Lung (tissue), 11 donors: ENCODE measurements at regions not wholly inside any gene's neighbourhood (a gene's known extent, or its start where the extent isn't known, plus 50 kb on each side); places are given as distances from the start of the nearest gene placed in this dataset.

ENCODE experiments used
- ATAC-seq: fragments of 200-7000 bp; cut with Tn5 transposase; one replicate; pipeline ENCODE4 v1.9.1; 2020; ENCODE audit warnings: moderate number of reproducible peaks; ENCODE audit not compliant: insufficient read depth, low FRiP score
- DNase-seq, 3 donors: peaks; one replicate each; pipeline ENCODE4 v3.0.0-alpha.2; 2013 to 2017
- H3K27ac ChIP-seq, 2 donors: one replicate each; pipeline ENCODE4 v1.5.1; 2013; ENCODE audit warnings: mild to moderate bottlenecking in 2 of 2, moderate library complexity in 2 of 2, control low read depth in 1 of 2, inconsistent platforms in 1 of 2, low read depth in 1 of 2, low read length in 1 of 2
- H3K27me3 ChIP-seq, 3 donors: one replicate each; pipeline ENCODE4 v1.5.1; 2013; ENCODE audit warnings: low read length in 2 of 3; ENCODE audit not compliant: control insufficient read depth in 3 of 3, insufficient read depth in 3 of 3
- H3K36me3 ChIP-seq, 4 donors: one replicate each; pipeline ENCODE4 v1.5.1; 2013; ENCODE audit warnings: low read length in 4 of 4, mild to moderate bottlenecking in 1 of 4, moderate library complexity in 1 of 4; ENCODE audit not compliant: control insufficient read depth in 4 of 4, insufficient read depth in 4 of 4
- H3K4me1 ChIP-seq, 5 donors: one replicate each; pipeline ENCODE4 v1.5.1; 2013; ENCODE audit warnings: low read length in 5 of 5, mild to moderate bottlenecking in 2 of 5, moderate library complexity in 1 of 5; ENCODE audit not compliant: control insufficient read depth in 5 of 5, insufficient read depth in 5 of 5
- H3K4me3 ChIP-seq: one replicate; pipeline ENCODE4 v1.5.1; 2013; ENCODE audit warnings: mild to moderate bottlenecking, control low read depth, moderate library complexity
- H3K9ac ChIP-seq, 2 donors: one replicate each; pipeline ENCODE4 v1.5.1; 2013; ENCODE audit warnings: low read length in 2 of 2, control low read depth in 1 of 2; ENCODE audit not compliant: insufficient read depth in 1 of 2
- H3K9me3 ChIP-seq, 4 donors: one replicate each; pipeline ENCODE4 v1.5.1; 2013; ENCODE audit warnings: low read length in 3 of 4, mild to moderate bottlenecking in 1 of 4, moderate library complexity in 1 of 4; ENCODE audit not compliant: control insufficient read depth in 4 of 4, insufficient read depth in 3 of 4
- CTCF ChIP-seq: IDR thresholded peaks from 2 replicates; pipeline ENCODE4 v1.5.1; 2012; ENCODE audit warnings: mild to moderate bottlenecking; ENCODE audit errors: control extremely low read depth, extremely low read depth
- WGBS, 2 donors: extraction: QIAGEN DNeasy Blood & Tissue Kit; methylation state at CpG; one replicate each; pipeline ENCODE4 v1.1.7; 2013; 5-methylcytosine and 5-hydroxymethylcytosine counted together
- donor health status: control.
- donor health status: control.
- donor health status: Bipolar disorder and iron deficiency.
- donor health status: healthy.
- donor health status: DM: yes; HTN: yes; CAD: no.

- WGBS, 2 donors: 68 to 76% methylated on average over 3 of the region's 3 CpGs
- no peak for ATAC-seq
- H3K27ac ChIP-seq: no peak overlapping the region
- H3K36me3 ChIP-seq: no peaks in the 10 kb centered on the region
- TF ChIP-seq CTCF: no peak
- DNase-seq: peak in 2 of 3 donors; percentile 21 to 34
- no peaks in the 10 kb centered on the region for H3K27me3 ChIP-seq
- H3K4me3 ChIP-seq: no peak overlapping the region
- no peaks in the 10 kb centered on the region for H3K9me3 ChIP-seq
- peaks cover 0 to 57% (median 18%) of the 10 kb centered on the region in 5 donors for H3K4me1 ChIP-seq
- H3K9ac ChIP-seq: no peak overlapping the region
These were observed 346.9 kb downstream of the ZNF608 start for GRCh38 chr5:124399426-124399961.

- Histone ChIP-seq H3K27ac (no peak overlapping the region), H3K36me3 (no peaks in the 10 kb centered on the region), H3K4me3 (no peak overlapping the region), H3K27me3 (no peaks in the 10 kb centered on the region), H3K9me3 (no peaks in the 10 kb centered on the region), H3K9ac (no peak overlapping the region), H3K4me1 (peaks cover 0 to 64% (median 18%) of the 10 kb centered on the region in 5 donors)
- no peak for TF ChIP-seq CTCF
- ATAC-seq (no peak), DNase-seq (peak; percentile 41 to 91 (median 87))
- 38 to 44% methylated on average over 2 of the region's 2 CpGs for WGBS, 2 donors
These were observed 348.0 kb downstream of the ZNF608 start for GRCh38 chr5:124398460-124398859.

GRCh38 chr5:124397317-124397716, 349.1 kb downstream of the ZNF608 start:
- H3K4me1 ChIP-seq: peaks cover 0 to 63% (median 14%) of the 10 kb centered on the region in 5 donors
- DNase-seq: no peak
- H3K9me3 ChIP-seq: no peaks in the 10 kb centered on the region
- no peak overlapping the region for H3K9ac ChIP-seq
- TF ChIP-seq CTCF: no peak
- 93 to 99% methylated on average over 2 of the region's 2 CpGs for WGBS, 2 donors
- H3K4me3 ChIP-seq: no peak overlapping the region
- H3K36me3 ChIP-seq: no peaks in the 10 kb centered on the region
- no peak for ATAC-seq
- no peaks in the 10 kb centered on the region for H3K27me3 ChIP-seq
- no peak overlapping the region for H3K27ac ChIP-seq

GRCh38 chr5:124395926-124396325, 350.5 kb downstream of the ZNF608 start:
- peaks cover 0 to under 1% (median under 1%) of the 10 kb centered on the region in 4 donors for H3K9me3 ChIP-seq
- ATAC-seq: no peak
- no peak for DNase-seq
- H3K27me3 ChIP-seq: no peaks in the 10 kb centered on the region
- H3K27ac ChIP-seq: no peak overlapping the region
- WGBS, 2 donors: 76 to 94% methylated on average over 5 of the region's 5 CpGs
- no peak for TF ChIP-seq CTCF
- H3K4me3 ChIP-seq: no peak overlapping the region
- H3K9ac ChIP-seq: no peak overlapping the region
- peaks cover 0 to 51% (median 9%) of the 10 kb centered on the region in 5 donors for H3K4me1 ChIP-seq
- H3K36me3 ChIP-seq: no peaks in the 10 kb centered on the region
